Karpas-422 (cell line): ENCODE measurements at regions not wholly inside any gene's neighbourhood (a gene's known extent, or its start where the extent isn't known, plus 50 kb on each side); places are given as distances from the start of the nearest gene placed in this dataset.

Experiments used
- DNase-seq: peaks from one replicate; pipeline ENCODE4 v3.0.0-alpha.2; 2015
- H2AFZ ChIP-seq: fragments of 200-600 bp; sonication (generic); 2 replicates; pipeline ENCODE4 v1.6.1; 2014; ENCODE audit warnings: antibody characterized with exemption, low read length, mixed read lengths
- H3K27ac ChIP-seq: fragments of 200-600 bp; sonication (generic); 2 replicates; pipeline ENCODE4 v1.5.1; 2014; ENCODE audit warnings: mild to moderate bottlenecking, low read length, moderate library complexity
- H3K27me3 ChIP-seq: fragments of 200-600 bp; sonication (generic); 2 replicates; pipeline ENCODE4 v1.6.1; 2014; ENCODE audit warnings: low read length, mixed read lengths
- H3K36me3 ChIP-seq: fragments of 200-600 bp; sonication (generic); 2 replicates; pipeline ENCODE4 v1.6.1; 2014; ENCODE audit warnings: low read length, mixed read lengths; ENCODE audit not compliant: insufficient read depth
- H3K4me1 ChIP-seq: fragments of 200-600 bp; sonication (generic); 2 replicates; pipeline ENCODE4 v1.6.1; 2014; ENCODE audit warnings: mild to moderate bottlenecking, low read length, mixed read lengths
- H3K4me2 ChIP-seq: fragments of 200-600 bp; sonication (generic); 2 replicates; pipeline ENCODE4 v1.6.1; 2014; ENCODE audit warnings: low read length, low read depth, mild to moderate bottlenecking; ENCODE audit not compliant: poor library complexity, severe bottlenecking
- H3K4me3 ChIP-seq: fragments of 200-600 bp; sonication (generic); 2 replicates; pipeline ENCODE4 v1.5.1; 2014; ENCODE audit warnings: mild to moderate bottlenecking, antibody characterized with exemption, low read length, mixed read lengths
- H3K79me2 ChIP-seq: fragments of 200-600 bp; sonication (generic); 2 replicates; pipeline ENCODE4 v1.6.1; 2014; ENCODE audit warnings: mild to moderate bottlenecking, low read length, mixed read lengths
- H3K9ac ChIP-seq: fragments of 200-600 bp; sonication (generic); 2 replicates; pipeline ENCODE4 v1.6.0; 2014; ENCODE audit warnings: low read length
- H3K9me2 ChIP-seq: fragments of 200-600 bp; sonication (generic), shearing (Covaris generic); replicated peaks from 2 replicates; pipeline ENCODE4 v1.6.0; 2014; ENCODE audit warnings: mild to moderate bottlenecking, low read length, moderate library complexity; ENCODE audit not compliant: insufficient read depth
- H3K9me3 ChIP-seq: fragments of 300-700, 200-600 bp; sonication (generic); 2 replicates; pipeline ENCODE4 v1.6.1; 2014; ENCODE audit warnings: low read length, mixed read lengths
- H4K20me1 ChIP-seq: fragments of 200-600 bp; sonication (generic); 2 replicates; pipeline ENCODE4 v1.6.1; 2014; ENCODE audit warnings: mild to moderate bottlenecking, antibody characterized with exemption, low read length, low read depth; ENCODE audit not compliant: insufficient read depth

DNA sequence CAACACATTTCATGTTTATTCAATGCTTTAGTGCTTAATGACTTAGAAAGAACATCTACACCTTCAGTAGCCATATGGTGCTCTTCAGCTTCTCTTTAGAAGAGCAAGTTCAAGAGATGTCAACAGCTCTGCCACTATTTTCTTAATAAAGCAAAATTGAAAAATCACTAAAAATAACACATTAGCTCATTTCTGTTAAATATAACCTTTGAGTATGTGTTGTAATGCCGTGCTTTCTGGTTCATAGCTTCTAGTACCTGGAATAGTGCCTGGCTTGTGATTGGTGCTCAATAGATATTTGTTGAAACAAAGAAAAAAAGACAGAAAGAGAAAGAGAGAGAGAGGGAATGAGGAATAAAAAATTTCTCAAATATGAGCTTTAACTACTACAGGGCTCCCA, 349.8 kb upstream of the SPRED2 start:
- H3K27ac ChIP-seq = no peak overlapping the region
- no peak overlapping the region for H3K4me2 ChIP-seq
- H3K79me2 ChIP-seq = no peaks in the 10 kb centered on the region
- H3K36me3 ChIP-seq = no peaks in the 10 kb centered on the region
- H3K4me1 ChIP-seq = no peaks in the 10 kb centered on the region
- H3K27me3 ChIP-seq = no peaks in the 10 kb centered on the region
- H3K4me3 ChIP-seq = no peak overlapping the region
- H4K20me1 ChIP-seq = no peaks in the 10 kb centered on the region
- no peak overlapping the region for H3K9ac ChIP-seq
- DNase-seq = no peak
- H3K9me2 ChIP-seq = no peaks in the 10 kb centered on the region
- no peak overlapping the region for H2AFZ ChIP-seq
- no peaks in the 10 kb centered on the region for H3K9me3 ChIP-seq

DNA sequence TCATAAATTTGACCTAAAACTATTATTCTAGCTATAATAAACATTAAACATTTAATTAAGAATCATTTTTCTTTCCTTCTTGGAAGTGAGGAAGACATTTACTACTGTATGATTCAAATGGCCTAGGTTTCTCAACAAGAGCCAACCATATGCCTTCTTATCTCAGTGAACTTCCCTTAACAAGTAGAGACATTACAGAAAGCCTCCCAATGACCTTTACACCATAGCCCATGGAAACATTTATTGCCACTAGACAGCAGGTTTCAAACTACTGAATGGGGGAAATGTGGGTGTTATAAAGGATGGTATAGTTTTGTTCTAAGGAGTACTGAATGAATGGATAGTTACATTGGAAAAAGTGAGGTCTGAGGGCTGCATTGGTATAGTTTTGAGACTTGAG, 349.4 kb upstream of the SPRED2 start:
- H3K9me3 ChIP-seq = no peaks in the 10 kb centered on the region
- no peaks in the 10 kb centered on the region for H3K4me1 ChIP-seq
- no peak overlapping the region for H3K4me3 ChIP-seq
- H2AFZ ChIP-seq = no peak overlapping the region
- H3K4me2 ChIP-seq = no peak overlapping the region
- no peaks in the 10 kb centered on the region for H3K79me2 ChIP-seq
- no peak overlapping the region for H3K27ac ChIP-seq
- no peaks in the 10 kb centered on the region for H3K9me2 ChIP-seq
- H3K36me3 ChIP-seq = no peaks in the 10 kb centered on the region
- no peaks in the 10 kb centered on the region for H4K20me1 ChIP-seq
- H3K27me3 ChIP-seq = no peaks in the 10 kb centered on the region
- no peak overlapping the region for H3K9ac ChIP-seq
- DNase-seq = no peak

GRCh38 chr2:65779021-65779420, 346.6 kb upstream of the SPRED2 start:
- Histone ChIP-seq H3K27me3 (no peaks in the 10 kb centered on the region), H3K27ac (no peak overlapping the region), H3K9me3 (no peaks in the 10 kb centered on the region), H3K4me3 (no peak overlapping the region), H3K79me2 (no peaks in the 10 kb centered on the region), H3K36me3 (no peaks in the 10 kb centered on the region), H2AFZ (no peak overlapping the region), H3K9ac (no peak overlapping the region), H3K4me1 (no peaks in the 10 kb centered on the region), H3K4me2 (no peak overlapping the region), H3K9me2 (no peaks in the 10 kb centered on the region), H4K20me1 (no peaks in the 10 kb centered on the region)
- DNase-seq = no peak

GRCh38 chr2:65778137-65778536, 345.7 kb upstream of the SPRED2 start:
- Histone ChIP-seq H3K9me2 (no peaks in the 10 kb centered on the region), H3K4me1 (no peaks in the 10 kb centered on the region), H3K9me3 (no peaks in the 10 kb centered on the region), H3K4me2 (no peak overlapping the region), H3K79me2 (no peaks in the 10 kb centered on the region), H4K20me1 (no peaks in the 10 kb centered on the region), H3K4me3 (no peak overlapping the region), H3K9ac (no peak overlapping the region), H3K27ac (no peak overlapping the region), H3K27me3 (no peaks in the 10 kb centered on the region), H2AFZ (no peak overlapping the region), H3K36me3 (no peaks in the 10 kb centered on the region)
- DNase-seq = no peak

DNA sequence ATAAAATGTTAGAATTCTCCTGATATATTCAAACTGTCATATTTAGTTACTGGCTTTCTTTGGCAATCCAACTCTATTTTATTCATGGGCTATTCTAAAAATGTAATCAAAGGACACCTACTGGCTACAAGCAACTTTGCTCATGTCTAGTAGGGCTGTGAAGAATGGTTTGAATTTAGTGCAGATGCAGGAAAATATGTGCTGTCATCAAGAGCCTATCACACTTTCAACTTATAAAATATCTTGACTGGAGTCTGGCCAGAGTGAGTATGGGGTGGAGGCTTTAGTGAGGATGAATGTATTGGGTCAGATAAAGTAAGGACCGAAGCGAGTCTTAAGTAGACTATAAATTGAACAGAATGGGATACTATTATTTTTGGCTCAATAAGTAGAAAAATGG, 343.4 kb upstream of the SPRED2 start:
- no peak for DNase-seq
- no peaks in the 10 kb centered on the region for H4K20me1 ChIP-seq
- no peak overlapping the region for H3K9ac ChIP-seq
- no peaks in the 10 kb centered on the region for H3K79me2 ChIP-seq
- no peak overlapping the region for H3K4me3 ChIP-seq
- no peaks in the 10 kb centered on the region for H3K36me3 ChIP-seq
- no peaks in the 10 kb centered on the region for H3K9me3 ChIP-seq
- no peaks in the 10 kb centered on the region for H3K9me2 ChIP-seq
- H2AFZ ChIP-seq = no peak overlapping the region
- H3K27me3 ChIP-seq = no peaks in the 10 kb centered on the region
- H3K4me1 ChIP-seq = no peaks in the 10 kb centered on the region
- H3K27ac ChIP-seq = no peak overlapping the region
- H3K4me2 ChIP-seq = no peak overlapping the region

DNA sequence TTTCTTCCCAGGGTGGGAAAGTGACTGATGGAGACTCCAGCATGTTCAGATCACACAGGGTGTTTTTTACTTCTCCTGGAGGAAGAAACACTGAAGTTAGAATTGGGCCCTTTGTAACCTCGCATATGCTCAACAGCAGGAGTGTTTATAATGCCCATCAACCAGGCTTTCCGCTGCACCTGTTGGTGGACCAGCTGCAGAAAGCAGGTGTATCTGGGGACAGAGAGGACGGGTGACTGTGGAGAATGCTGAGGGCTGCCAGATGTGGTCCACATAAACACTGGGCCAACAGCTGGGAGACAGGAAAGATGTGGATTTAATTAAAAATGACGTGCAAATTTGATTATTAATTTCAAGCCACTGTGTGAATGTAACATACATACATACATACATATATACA, 335.5 kb upstream of the SPRED2 start:
- H3K4me3 ChIP-seq = no peak overlapping the region
- no peaks in the 10 kb centered on the region for H4K20me1 ChIP-seq
- H3K9ac ChIP-seq = no peak overlapping the region
- no peaks in the 10 kb centered on the region for H3K36me3 ChIP-seq
- DNase-seq = no peak
- H3K79me2 ChIP-seq = no peaks in the 10 kb centered on the region
- no peaks in the 10 kb centered on the region for H3K9me2 ChIP-seq
- no peaks in the 10 kb centered on the region for H3K27me3 ChIP-seq
- H3K4me1 ChIP-seq = no peaks in the 10 kb centered on the region
- H3K4me2 ChIP-seq = no peak overlapping the region
- no peak overlapping the region for H3K27ac ChIP-seq
- no peaks in the 10 kb centered on the region for H3K9me3 ChIP-seq
- H2AFZ ChIP-seq = no peak overlapping the region

DNA sequence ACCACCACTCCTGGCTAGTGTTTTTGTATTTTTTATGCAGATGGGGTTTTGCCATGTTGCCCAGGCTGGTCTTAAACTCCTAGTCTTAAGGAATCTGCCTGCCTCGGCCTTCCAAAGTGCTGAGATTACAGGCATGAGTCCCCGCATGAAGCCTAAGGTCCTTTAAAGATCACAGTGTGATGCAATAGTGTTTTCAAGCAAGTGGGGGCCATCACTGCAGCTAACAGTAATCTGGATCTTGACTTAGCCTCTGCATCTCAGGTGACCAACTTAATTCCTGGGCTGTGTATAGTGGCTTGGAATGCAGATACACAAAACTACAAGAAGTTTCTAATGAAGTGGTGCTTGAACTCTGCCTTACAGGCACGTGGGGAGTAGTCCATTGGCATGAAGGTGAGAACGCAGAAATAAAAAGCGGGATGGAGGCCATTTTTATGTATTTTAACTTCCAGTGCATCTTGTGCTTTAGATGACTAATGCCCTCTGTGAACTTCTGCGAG, 334.4 kb upstream of the SPRED2 start:
- DNase-seq = no peak
- Histone ChIP-seq H3K9ac (no peak overlapping the region), H3K27ac (no peak overlapping the region), H2AFZ (no peak overlapping the region), H3K9me3 (no peaks in the 10 kb centered on the region), H3K4me1 (no peaks in the 10 kb centered on the region), H3K27me3 (no peaks in the 10 kb centered on the region), H3K4me3 (no peak overlapping the region), H3K9me2 (no peaks in the 10 kb centered on the region), H3K4me2 (no peak overlapping the region), H3K36me3 (no peaks in the 10 kb centered on the region), H3K79me2 (no peaks in the 10 kb centered on the region), H4K20me1 (no peaks in the 10 kb centered on the region)

DNA sequence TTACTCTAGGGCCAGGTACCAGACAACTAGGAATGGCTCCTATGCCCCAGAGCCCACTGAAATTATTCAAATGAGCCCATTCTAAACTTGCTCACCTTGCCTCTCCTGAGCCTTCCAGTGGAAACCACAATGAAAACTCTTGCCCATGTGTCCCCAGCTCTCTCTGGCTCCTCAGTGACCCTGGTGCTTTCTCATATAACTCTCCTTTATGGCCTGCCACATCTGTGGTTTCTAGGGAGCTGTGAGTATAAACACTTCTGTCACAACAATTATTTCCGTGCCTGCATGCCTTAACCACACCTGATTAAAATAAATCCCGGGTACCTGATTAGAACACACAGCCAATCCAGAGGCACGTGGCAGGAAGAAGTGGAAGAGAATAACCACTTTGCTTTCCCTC, 333.0 kb upstream of the SPRED2 start:
- H3K4me1 ChIP-seq = no peaks in the 10 kb centered on the region
- H3K9me2 ChIP-seq = no peaks in the 10 kb centered on the region
- H3K27me3 ChIP-seq = no peaks in the 10 kb centered on the region
- H3K27ac ChIP-seq = no peak overlapping the region
- no peaks in the 10 kb centered on the region for H3K36me3 ChIP-seq
- H3K9ac ChIP-seq = no peak overlapping the region
- no peak overlapping the region for H3K4me2 ChIP-seq
- no peaks in the 10 kb centered on the region for H4K20me1 ChIP-seq
- H3K4me3 ChIP-seq = no peak overlapping the region
- no peaks in the 10 kb centered on the region for H3K79me2 ChIP-seq
- no peak overlapping the region for H2AFZ ChIP-seq
- DNase-seq = no peak
- H3K9me3 ChIP-seq = no peaks in the 10 kb centered on the region

GRCh38 chr2:65762068-65762467, 329.7 kb upstream of the SPRED2 start:
- 0 out of 2 replicates have a peak, but pooled peaks cover 3% of the 10 kb centered on the region for H3K27me3 ChIP-seq
- H3K79me2 ChIP-seq = no peaks in the 10 kb centered on the region
- no peak for DNase-seq
- H4K20me1 ChIP-seq = no peaks in the 10 kb centered on the region
- no peak overlapping the region for H2AFZ ChIP-seq
- H3K9me2 ChIP-seq = no peaks in the 10 kb centered on the region
- H3K4me1 ChIP-seq = no peaks in the 10 kb centered on the region
- no peak overlapping the region for H3K9ac ChIP-seq
- H3K27ac ChIP-seq = no peak overlapping the region
- H3K4me3 ChIP-seq = no peak overlapping the region
- H3K9me3 ChIP-seq = no peaks in the 10 kb centered on the region
- H3K36me3 ChIP-seq = no peaks in the 10 kb centered on the region
- H3K4me2 ChIP-seq = no peak overlapping the region
